Heart right ventricle (tissue), 16 donors: ENCODE measurements at regions not wholly inside any gene's neighbourhood (a gene's known extent, or its start where the extent isn't known, plus 50 kb on each side); places are given as distances from the start of the nearest gene placed in this dataset.

Experiments used
- ATAC-seq, 8 donors: fragments of 200-7000 bp; cut with Tn5 transposase; one replicate each; pipeline ENCODE4 v1.9.1; 2020; ENCODE audit warnings: mild to moderate bottlenecking in 8 of 8, moderate library complexity in 8 of 8, moderate number of reproducible peaks in 1 of 8
- DNase-seq, 2 donors: peaks; one replicate each; pipeline ENCODE4 v3.0.0-alpha.2; 2020
- H3K27ac ChIP-seq, 10 donors: fragments of 200-600 bp; sonication (generic) in 2 of 10; one replicate each; pipeline versions ENCODE4 v1.5.0 to v1.8.0; 2020 to 2022; ENCODE audit warnings: mild to moderate bottlenecking in 3 of 10
- H3K27me3 ChIP-seq, 7 donors: fragments of 200-600 bp; one replicate each; pipeline ENCODE4 v1.8.0; 2021 to 2022; ENCODE audit warnings: mild to moderate bottlenecking in 2 of 7
- H3K36me3 ChIP-seq, 9 donors: fragments of 200-600 bp; sonication (generic) in 1 of 9; one replicate each; pipeline versions ENCODE4 v1.5.0 to v1.8.0; 2020 to 2022; ENCODE audit warnings: mild to moderate bottlenecking in 2 of 9
- H3K4me1 ChIP-seq, 9 donors: fragments of 200-600 bp; sonication (generic) in 1 of 9; one replicate each; pipeline versions ENCODE4 v1.5.0 to v1.8.0; 2020 to 2022; ENCODE audit warnings: mild to moderate bottlenecking in 4 of 9
- H3K4me3 ChIP-seq, 10 donors: fragments of 200-600 bp; sonication (generic) in 2 of 10; one replicate each; pipeline versions ENCODE4 v1.5.0 to v1.8.0; 2020 to 2022; ENCODE audit warnings: mild to moderate bottlenecking in 7 of 10, moderate library complexity in 2 of 10
- H3K9me3 ChIP-seq, 11 donors: fragments of 200-600 bp in 10 of 11; sonication (generic) in 2 of 11; one replicate each; pipeline versions ENCODE4 v1.5.0 to v1.8.0; 2013 to 2022; ENCODE audit warnings: mild to moderate bottlenecking in 2 of 11, control low read depth in 1 of 11, moderate library complexity in 1 of 11
- WGBS, 2 donors: extraction: QIAGEN DNeasy Blood & Tissue Kit; methylation state at CpG; one replicate each; pipeline ENCODE4 v1.1.7; 2013; ENCODE audit warnings: inconsistent platforms in 1 of 2; 5-methylcytosine and 5-hydroxymethylcytosine counted together
- intact Hi-C, 10 donors: fragments of 100-400 bp; cut with DNase I; formaldehyde crosslinking; loops; one replicate each; pipeline versions ENCODE4 v1.11.1 to v1.14.2; 2022
- TF ChIP-seq, protein P1 (sequence below), 9 donors: fragments of 200-600 bp; sonication (generic) in 2 of 9; IDR thresholded peaks; one replicate each; pipeline versions ENCODE4 v1.5.0 to v1.8.0; 2021 to 2022; ENCODE audit warnings: antibody characterized with exemption in 9 of 9, mild to moderate bottlenecking in 5 of 9, moderate library complexity in 1 of 9
- donor health status: Arrhythmogenic right ventricular cardiomyopathy.
- donor health status: ischemic (EF 13 %, LVEDD 7.1; RV severe dilation, severe dysfunction).
- donor health status: healthy with polysubstance abuse.
- donor health status: DM: no; HTN: yes; CAD: no.
- donor health status: DM: no; HTN: no; CAD: no.
- donor health status: ischemic (EF 25% LVEDD 6.9; RV normal size, moderate dysfunction).
- donor health status: ischemic (EF 25% LVEDD 5.7; RV mildly dilated, moderate dysfunction).
- donor health status: healthy.
- donor health status: DM: yes; HTN: yes; CAD: no.
- donor health status: Ischemic cardiomyopathy.
- donor health status: ischemic (EF 35%, LVEDD 5.7; RV mildly dilated, moderate dysfunction).
- donor health status: nonischemic (EF 11% LVEDD 7.7; RV severe dilation, severe dysfunction).
- donor health status: DM: yes; HTN: yes; CAD: no.
- donor health status: PGD.
- donor health status: ischemic (EF 29% LVEDD 5.4; RV normal size, mild dysfunction).
- donor health status: nonischemic (EF 23%, LVEDD 6.1; RV moderate dilation, normal function).

DNA sequence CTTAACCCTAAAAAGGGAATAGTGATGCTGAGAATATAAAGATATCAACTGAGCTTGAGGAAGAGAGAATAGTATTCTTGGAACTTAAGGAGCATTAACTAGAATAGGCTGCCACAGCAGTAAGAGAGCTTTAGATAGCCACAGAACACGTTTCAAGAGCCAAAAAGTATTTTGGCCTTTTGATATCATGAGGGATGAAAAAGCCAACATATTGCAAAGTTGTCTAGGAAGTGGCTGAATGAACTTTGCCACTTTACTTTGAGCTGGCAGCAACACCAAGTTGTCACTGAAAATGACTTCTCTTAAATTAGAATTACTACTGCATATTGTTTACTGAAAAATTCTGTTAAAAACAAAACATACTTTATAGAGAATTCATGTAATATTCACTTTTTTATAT is 1476.2 kb downstream of the MRPL39 start:
- H3K27me3 ChIP-seq = no peaks in the 10 kb centered on the region
- ATAC-seq = no peak
- intact Hi-C loops = no loop called here
- peaks cover 0 to 4% (median 0%) of the 10 kb centered on the region in 11 donors for H3K9me3 ChIP-seq
- WGBS, 2 donors = 10 to 17% methylated on average over 1 of the region's 1 CpG
- no peaks in the 10 kb centered on the region for H3K4me1 ChIP-seq
- no peak overlapping the region for H3K4me3 ChIP-seq
- TF ChIP-seq, protein P1, sequence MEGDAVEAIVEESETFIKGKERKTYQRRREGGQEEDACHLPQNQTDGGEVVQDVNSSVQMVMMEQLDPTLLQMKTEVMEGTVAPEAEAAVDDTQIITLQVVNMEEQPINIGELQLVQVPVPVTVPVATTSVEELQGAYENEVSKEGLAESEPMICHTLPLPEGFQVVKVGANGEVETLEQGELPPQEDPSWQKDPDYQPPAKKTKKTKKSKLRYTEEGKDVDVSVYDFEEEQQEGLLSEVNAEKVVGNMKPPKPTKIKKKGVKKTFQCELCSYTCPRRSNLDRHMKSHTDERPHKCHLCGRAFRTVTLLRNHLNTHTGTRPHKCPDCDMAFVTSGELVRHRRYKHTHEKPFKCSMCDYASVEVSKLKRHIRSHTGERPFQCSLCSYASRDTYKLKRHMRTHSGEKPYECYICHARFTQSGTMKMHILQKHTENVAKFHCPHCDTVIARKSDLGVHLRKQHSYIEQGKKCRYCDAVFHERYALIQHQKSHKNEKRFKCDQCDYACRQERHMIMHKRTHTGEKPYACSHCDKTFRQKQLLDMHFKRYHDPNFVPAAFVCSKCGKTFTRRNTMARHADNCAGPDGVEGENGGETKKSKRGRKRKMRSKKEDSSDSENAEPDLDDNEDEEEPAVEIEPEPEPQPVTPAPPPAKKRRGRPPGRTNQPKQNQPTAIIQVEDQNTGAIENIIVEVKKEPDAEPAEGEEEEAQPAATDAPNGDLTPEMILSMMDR (IDR thresholded peaks at IDR 0.05) = no peak
- DNase-seq = no peak
- no peak overlapping the region for H3K27ac ChIP-seq
- no peaks in the 10 kb centered on the region for H3K36me3 ChIP-seq

DNA sequence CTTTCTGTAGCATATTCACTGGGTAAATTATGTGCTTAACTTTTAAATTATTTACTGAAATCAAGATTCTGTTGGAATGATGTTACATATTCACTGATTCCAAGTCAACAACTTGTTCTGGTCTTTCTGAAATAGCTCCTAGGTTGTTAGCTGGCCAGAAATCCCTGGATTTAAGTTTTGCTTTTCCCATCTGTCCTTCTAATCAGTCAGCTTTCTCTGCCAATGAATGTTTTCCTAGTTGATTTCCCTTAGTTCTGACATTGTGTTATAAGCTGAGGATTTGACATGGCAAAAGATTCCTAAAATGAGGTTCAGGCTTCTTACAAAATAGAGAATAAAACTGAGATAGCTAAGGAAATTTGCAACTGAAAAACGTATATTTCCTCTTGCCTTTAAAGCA is 1479.6 kb downstream of the MRPL39 start:
- WGBS, 2 donors = 28 to 46% methylated on average over 1 of the region's 1 CpG
- H3K4me3 ChIP-seq = no peak overlapping the region
- H3K27me3 ChIP-seq = no peaks in the 10 kb centered on the region
- peaks cover 0 to 4% (median 0%) of the 10 kb centered on the region in 11 donors for H3K9me3 ChIP-seq
- H3K36me3 ChIP-seq = no peaks in the 10 kb centered on the region
- ATAC-seq (no peak), DNase-seq (no peak)
- no peaks in the 10 kb centered on the region for H3K4me1 ChIP-seq
- intact Hi-C loops = no loop called here
- TF ChIP-seq, protein P1 (IDR thresholded peaks at IDR 0.05) = no peak
- H3K27ac ChIP-seq = no peak overlapping the region

DNA sequence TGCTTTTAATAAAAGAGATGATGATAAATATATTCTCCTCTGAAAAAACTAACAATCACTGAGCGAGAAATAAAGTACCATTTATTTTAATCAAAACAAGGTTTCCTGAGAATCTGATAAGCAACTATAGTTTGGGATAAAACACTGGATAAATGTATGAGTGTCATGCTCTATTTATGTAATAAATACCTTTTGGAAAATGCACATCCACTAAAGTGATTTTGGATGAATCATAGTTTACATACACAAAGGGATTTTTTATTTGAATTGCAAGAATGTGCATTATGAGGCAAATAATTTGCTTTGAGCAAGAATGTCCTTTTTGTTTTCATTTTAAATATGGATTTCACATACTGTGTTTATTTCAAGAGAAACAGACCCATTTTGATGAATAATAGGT is 1483.5 kb downstream of the MRPL39 start:
- H3K36me3 ChIP-seq = no peaks in the 10 kb centered on the region
- intact Hi-C loops = loop anchor here in 1 of 10 donors (2.0 kb wide), 1 partner anchor 45 kb away; no protein-coding TSS in a partner anchor
- TF ChIP-seq, protein P1 (IDR thresholded peaks at IDR 0.05) = no peak
- ATAC-seq (no peak), DNase-seq (no peak)
- no peak overlapping the region for H3K4me3 ChIP-seq
- no peaks in the 10 kb centered on the region for H3K4me1 ChIP-seq
- H3K27me3 ChIP-seq = no peaks in the 10 kb centered on the region
- no peak overlapping the region for H3K27ac ChIP-seq
- peaks cover 0 to 4% (median 0%) of the 10 kb centered on the region in 11 donors for H3K9me3 ChIP-seq
- 74% methylated on average over 1 of the region's 1 CpG for WGBS, 2 donors

DNA sequence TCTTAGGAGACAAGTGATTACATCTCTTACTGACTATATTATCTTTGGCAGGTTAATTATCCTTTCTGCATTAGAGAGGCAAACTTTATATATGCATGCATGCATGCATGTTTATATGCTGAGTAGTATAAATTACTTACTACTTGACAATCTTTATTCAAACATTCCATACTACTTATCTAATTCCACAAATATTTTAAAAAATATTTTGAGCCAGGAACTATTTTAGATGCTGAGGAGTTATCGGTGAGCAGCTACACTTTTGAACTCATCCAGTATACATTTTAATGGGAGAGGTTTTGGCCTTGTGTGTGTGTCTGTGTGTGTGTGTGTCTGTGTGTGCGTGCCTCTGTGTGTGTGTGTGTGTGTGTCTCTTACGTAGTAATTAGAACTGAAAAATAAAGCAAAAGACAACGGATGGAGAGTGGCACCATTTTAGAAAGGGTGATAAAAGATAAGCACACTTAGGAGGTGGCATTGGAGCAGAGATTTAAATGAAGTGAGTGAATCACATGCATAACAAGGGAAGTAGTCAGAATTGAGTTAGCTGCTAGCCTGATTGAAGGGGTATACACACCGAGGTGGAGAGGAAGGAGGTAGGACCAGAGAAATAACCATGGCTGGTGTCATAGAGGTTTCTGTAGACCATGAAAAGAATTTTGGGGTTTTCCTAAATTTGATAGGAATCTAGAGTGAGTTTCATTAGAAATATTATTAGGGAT is 1488.4 kb downstream of the MRPL39 start:
- H3K9me3 ChIP-seq = no peaks in the 10 kb centered on the region
- intact Hi-C loops = no loop called here
- TF ChIP-seq, protein P1 (IDR thresholded peaks at IDR 0.05) = no peak
- H3K4me3 ChIP-seq = no peak overlapping the region
- H3K27me3 ChIP-seq = no peaks in the 10 kb centered on the region
- DNase-seq (no peak), ATAC-seq (no peak)
- WGBS, 2 donors = 46 to 50% methylated on average over 5 of the region's 5 CpGs
- H3K36me3 ChIP-seq = no peaks in the 10 kb centered on the region
- no peak overlapping the region for H3K27ac ChIP-seq
- no peaks in the 10 kb centered on the region for H3K4me1 ChIP-seq
